ENCODE measurements at regions not wholly inside any gene's neighbourhood (a gene's known extent, or its start where the extent isn't known, plus 50 kb on each side); places are given as distances from the start of the nearest gene placed in this dataset.

DNA sequence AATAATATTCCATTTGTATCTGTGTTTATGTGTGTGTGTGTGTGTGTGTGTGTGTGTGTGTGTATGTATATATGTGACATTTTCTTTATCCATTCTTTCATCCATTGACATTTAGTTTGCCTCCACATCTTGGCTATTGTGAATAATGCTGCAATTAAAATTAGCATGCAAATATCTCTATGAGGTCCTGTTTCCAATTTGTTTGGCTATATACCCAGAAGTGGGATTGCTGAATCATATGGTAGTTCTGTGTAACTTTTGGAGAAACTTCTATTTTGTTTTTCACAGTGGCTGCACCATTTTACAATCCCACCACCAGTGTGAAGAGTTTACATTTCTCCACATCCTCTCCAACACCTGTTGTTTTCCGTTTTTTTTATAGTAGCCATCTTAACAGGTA is 53.1 kb downstream of the CH25H start:
- in situ Hi-C loops (cut with HindIII; ENCODE audit: low sequenced_read_pairs): no loop called here

DNA sequence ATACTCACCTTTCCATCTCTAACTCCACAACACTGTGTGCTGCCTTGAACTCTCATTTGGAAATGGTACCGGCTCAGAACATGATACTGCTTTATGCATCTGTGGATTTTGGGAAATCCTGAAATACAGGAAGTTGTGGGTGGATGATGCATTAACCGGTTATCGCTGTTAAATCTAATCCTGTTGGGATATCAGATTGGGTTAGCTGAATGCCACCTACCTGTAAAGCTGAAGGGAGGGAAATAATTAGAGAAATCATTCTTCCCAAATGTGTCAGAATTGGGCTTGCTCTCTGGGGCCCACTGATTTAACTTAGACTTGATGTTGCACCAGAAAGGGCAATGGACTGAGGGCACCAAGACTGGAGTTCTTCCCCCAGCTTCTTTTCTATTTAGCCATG is 54.0 kb downstream of the CH25H start:
- in situ Hi-C loops (cut with HindIII; ENCODE audit: low sequenced_read_pairs): no loop called here

DNA sequence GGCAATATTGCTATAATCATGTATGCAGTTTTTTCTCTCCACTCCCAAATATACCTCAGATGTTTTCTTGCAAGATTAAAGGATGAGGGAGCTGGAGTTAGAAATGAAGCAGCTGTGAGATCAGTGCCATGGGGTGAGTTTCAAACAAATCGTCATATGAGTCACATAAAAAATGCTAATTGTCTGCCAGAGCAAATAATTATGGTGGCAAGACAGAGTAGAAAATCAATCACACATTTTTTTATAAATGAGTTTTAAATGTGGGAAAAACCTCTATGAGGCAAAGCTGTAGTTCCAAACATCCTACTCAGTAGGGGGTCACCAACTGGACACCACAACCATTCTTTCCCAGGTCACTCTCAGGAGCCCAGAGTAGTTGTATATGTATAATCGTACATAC is 55.3 kb downstream of the CH25H start:
- in situ Hi-C loops (cut with HindIII; ENCODE audit: low sequenced_read_pairs): no loop called here

DNA sequence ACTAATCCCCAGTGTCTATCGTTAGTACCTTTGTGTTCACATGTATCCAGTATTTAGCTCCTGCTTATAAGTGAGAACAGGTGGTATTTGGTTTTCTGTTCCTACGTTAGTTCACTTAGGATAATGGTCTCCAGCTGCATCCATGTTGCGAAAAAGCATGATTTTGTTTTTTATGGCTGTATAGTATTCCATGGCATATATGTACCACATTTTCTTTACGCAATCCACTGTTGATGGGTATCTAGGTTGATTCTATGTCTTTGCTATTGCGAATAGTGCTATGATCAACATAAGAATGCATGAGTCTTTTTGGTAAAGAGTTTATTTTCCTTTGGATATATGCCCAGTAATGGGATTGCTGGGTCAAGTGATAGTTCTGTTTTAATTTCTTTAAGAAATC is 59.1 kb downstream of the CH25H start:
- in situ Hi-C loops (cut with HindIII; ENCODE audit: low sequenced_read_pairs): no loop called here

DNA sequence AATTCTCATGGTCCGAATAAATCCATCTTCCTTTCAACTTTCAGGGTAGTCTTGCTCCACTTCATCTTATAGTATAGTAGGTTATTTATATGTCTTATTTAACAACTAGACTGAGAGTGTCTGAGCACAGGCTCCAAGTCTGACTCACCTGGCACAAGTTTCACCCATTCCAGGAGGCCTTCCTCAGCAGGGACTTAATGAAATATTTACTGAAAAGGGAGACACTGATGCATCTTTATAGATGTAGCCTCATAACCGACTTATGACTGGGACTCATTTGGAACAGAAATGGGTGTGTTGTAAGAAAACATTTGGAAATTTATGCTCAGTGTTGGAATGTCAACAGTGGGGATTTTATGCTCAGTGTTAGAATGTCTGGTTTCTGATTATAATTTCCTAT is 59.9 kb downstream of the CH25H start:
- in situ Hi-C loops (cut with HindIII; ENCODE audit: low sequenced_read_pairs): no loop called here

DNA sequence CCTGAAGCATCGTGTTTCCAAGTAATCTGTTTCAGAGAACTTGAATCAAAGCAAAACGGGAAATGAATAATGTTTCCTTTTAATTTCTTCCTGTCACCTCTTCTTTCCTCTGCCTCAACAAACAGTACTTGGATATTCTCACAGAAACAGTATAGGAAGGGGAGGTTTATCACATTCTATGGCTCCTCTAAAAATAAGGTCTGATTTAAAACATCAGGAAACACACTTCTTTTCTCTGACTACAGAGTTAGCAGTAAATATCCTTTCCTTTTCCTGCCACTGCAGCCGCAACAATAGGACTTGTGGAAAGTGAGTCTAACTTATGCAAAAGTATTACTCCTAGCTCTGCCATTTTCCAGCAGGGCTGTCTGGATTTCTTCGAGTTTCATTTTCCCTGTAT is 62.3 kb downstream of the CH25H start:
- in situ Hi-C loops (cut with HindIII; ENCODE audit: low sequenced_read_pairs): no loop called here

DNA sequence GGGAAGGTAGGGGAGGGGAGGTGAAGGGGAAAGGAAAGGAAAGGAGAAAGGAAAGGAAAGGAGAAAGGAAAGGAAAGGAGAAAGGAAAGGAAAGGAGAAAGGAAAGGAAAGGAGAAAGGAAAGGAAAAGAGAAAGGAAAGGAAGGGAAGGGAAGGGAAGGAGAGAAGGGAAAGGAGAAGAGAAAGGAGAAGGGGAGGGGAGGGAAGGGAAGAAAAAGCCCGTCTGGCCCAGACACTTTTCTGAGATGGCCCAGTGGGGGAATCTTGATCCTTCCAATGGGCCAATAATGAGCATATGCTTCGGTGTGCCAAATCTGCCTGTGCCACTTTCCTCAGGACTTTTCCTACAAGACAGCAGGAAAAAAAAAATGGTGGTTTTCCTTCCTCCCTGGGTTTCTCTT is 64.5 kb downstream of the CH25H start:
- in situ Hi-C loops (cut with HindIII; ENCODE audit: low sequenced_read_pairs): no loop called here

DNA sequence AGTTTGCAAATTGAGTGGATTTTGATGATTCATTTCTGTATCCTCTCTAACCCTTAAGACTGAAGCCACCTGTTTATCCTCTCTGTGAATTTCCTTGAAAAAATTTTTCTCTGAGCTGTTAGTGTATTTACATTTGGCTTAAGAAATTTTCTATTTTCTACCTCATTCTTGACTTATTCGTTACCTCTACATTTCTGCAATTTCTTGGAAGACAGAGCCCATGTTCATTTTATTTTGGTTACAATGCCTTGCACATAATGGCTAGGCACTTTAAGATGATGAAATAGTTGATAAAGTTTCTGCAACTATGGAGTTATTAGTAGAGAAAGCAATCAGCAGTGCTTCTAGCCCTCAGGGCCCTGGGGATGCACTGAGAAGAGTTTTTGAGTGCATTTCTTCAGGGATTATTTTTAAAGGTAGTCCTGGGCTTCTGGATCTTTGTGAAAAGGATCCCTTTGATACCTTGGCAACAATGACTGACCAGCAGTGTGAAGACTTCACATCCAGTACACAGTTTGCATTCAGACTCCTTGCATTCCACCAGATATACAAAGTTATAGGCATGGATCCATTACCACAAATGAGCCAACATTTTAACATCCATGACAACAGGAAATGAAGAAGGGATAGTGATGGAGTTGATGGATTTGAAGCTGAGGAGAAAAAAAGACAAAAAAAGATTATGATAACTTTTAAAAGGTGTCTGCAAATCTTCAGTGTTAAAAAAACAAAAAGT is 68.2 kb downstream of the CH25H start:
- in situ Hi-C loops (cut with HindIII; ENCODE audit: low sequenced_read_pairs): no loop called here

DNA sequence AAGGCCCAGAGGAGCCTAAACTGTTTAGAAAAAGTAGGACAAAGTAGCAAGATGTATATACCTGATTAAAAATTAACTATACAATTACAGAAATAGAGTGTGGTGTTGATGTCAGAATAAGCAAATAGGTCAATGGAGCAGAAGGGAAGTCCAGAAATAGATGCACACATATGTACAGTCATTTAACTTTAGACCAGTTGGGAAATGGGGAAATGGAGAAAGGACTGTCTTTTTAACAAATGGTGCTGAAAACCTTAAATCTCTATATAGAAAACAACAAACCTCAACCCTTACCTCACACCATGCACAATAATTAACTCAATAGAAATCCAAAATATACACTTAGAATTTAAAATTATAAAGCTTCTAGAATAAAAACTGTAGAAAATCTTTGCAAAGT is 72.2 kb downstream of the CH25H start:
- in situ Hi-C loops (cut with HindIII; ENCODE audit: low sequenced_read_pairs): no loop called here

DNA sequence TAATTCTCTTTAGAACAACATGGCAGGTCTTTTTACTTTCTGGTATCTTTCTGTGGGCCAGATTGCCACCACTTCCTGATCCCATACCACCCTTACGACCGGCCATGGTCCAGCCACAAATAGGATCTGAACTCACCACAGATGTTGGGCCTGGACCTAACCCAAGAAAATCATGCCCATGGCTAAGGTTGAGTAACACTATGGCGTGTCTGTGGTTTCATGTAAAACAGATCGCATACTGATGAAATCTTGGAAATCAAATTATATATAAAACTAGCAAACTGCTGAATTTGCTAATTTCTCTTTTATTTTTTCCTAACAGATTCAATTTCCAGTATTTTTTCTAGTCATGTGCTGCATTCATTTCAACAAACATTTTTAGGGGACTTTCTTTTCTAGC is 77.2 kb downstream of the CH25H start:
- in situ Hi-C loops (cut with HindIII; ENCODE audit: low sequenced_read_pairs): no loop called here

DNA sequence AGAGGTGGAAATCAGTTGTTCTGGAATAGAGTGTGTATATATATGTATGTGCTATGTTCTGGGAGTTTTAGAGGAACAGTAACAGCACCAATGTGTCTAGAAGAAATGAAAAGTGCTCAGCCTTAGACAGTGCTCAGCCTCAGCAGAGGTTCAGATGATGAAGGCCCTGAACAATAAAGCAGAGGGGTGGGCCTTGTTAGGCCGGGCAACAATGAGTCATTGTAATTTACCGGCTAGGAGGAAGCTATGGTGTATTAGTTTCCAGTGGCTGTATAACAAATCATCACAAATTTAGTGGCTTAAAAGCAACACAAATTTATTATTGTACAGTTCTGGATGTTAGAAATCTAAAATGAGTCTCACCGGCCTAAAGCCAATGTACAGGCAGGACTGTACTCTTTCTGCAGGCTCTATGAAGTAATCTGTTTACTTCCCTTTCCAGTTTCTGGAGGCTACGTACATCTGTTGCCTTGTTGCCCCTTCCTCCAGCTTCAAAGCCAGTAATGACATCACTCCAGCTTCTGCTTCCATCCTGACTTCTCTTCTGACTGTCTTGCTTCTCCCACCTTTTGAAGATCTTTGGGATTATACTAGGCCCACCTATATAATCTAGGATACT is 84.6 kb downstream of the CH25H start:
- in situ Hi-C loops (cut with HindIII; ENCODE audit: low sequenced_read_pairs): no loop called here

DNA sequence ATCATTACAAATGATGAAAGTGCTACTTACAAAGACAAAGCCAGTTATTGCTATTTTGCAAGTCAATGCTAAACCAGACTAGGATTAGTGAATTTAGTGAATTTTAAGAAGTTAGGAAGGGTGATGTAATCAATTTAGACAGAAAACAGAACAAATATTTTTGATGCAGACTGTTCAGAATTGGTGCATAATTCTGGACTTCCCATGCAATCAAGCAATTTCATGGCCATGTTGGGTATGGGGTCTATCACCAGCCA is 85.4 kb downstream of the CH25H start:
- in situ Hi-C loops (cut with HindIII; ENCODE audit: low sequenced_read_pairs): no loop called here

DNA sequence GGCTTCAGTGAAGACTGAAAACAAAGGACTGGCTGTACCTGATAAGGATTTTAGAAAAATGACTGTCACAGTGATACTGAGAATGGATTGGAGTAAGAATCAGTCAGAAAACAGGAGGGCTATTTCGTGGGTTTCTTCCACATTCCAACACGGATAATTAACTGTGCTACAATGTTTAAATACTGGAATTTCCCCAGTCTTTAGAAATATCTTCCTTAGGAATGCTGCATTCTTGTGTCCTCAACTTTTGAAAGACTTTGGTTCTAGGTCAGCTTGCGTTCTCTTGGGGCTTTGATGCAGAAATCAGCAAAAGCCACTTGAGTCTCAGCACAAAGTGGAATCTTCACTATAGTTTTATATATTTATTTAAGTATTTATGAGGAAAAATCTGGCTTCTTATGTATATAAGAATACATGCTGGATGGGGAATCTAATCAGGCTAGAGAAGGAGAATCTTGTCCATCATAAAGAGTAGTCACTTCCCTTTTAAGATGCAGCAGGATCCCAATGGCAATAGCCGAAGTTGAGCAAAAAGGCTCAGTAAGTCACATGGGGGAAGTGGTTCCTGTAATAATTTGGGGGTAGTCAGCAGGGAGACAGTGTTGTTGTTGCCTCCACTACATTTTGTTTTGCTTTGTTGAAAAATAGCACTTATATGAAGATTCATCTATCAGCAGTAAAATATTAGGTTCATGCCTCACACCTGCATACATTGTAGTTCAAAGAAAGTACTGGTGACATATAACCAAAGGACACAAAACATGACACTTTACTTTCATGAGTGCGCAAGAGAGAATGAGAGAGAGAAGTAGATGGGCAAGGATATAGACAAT is 86.0 kb downstream of the CH25H start:
- in situ Hi-C loops (cut with HindIII; ENCODE audit: low sequenced_read_pairs): no loop called here

DNA sequence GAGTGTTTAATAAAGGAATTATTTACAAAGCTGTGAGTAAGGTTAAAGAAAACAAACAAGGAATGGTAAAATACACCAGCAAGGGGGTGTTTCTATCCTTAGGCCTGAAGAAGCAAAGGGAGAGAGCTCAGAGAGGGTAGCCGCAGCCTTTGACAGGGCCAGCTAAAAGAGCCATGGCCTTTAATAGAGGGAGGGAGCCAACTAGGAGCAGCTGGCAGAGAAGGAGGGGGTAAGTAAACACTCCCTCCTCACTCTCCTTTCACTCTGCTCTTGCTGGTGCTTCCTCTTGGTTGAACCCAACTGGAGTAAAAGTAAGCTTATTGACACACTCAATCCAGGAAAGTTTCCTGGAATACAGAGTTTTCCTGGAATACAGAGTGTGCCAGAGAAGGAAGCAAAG is 87.5 kb downstream of the CH25H start:
- in situ Hi-C loops (cut with HindIII; ENCODE audit: low sequenced_read_pairs): no loop called here

DNA sequence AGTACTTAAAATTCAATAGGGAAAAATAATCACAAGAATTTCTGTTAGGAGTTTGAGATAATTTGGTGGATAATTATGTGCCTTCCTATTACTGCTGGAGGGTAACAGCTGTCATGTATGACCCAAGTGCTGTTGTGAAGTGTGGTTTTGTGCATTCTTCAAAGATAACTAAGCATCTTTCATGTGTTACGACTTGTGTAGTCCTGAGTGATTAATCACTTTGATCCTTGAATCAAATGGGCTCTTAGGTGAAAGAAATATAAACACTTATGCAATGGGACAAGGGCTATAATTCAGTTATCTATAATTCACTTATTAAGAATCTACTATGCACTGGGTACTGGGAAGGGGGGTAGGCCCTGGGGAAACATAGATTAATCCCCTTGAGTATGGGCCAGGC is 89.0 kb downstream of the CH25H start:
- in situ Hi-C loops (cut with HindIII; ENCODE audit: low sequenced_read_pairs): no loop called here

DNA sequence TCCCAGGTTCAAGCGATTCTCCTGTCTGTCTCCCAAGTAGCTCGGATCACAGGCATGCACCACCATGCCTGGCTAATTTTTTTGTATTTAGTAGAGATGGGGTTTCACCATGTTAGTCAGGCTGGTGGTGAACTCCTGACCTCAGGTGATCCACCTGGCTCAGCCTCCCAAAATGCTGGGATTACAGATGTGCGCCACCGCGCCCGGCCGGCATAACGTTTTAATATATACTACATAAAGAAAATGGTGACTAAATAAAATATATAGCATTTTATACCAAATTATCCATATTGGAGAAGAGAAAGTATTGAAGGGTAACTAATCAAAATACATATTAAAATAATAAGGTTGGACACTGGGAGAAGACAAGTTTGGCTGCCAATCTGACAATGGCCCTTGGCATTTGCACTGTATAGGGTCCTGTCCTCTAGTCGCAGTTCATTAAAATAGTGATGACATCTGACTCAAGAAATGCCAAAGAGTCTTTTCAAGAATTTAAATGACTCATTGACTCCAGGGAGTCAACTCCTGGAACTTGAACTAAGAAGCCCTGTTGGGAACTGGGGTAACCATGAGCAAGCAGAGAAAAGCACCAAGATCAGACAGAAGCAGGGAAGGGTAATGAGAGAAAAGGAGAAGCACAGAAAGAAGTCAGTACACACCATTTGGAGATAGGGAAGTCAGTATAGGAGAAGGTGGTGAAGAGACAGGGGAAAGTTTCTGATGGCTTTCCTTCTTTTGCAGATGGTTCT is 91.1 kb downstream of the CH25H start:
- in situ Hi-C loops (cut with HindIII; ENCODE audit: low sequenced_read_pairs): no loop called here

DNA sequence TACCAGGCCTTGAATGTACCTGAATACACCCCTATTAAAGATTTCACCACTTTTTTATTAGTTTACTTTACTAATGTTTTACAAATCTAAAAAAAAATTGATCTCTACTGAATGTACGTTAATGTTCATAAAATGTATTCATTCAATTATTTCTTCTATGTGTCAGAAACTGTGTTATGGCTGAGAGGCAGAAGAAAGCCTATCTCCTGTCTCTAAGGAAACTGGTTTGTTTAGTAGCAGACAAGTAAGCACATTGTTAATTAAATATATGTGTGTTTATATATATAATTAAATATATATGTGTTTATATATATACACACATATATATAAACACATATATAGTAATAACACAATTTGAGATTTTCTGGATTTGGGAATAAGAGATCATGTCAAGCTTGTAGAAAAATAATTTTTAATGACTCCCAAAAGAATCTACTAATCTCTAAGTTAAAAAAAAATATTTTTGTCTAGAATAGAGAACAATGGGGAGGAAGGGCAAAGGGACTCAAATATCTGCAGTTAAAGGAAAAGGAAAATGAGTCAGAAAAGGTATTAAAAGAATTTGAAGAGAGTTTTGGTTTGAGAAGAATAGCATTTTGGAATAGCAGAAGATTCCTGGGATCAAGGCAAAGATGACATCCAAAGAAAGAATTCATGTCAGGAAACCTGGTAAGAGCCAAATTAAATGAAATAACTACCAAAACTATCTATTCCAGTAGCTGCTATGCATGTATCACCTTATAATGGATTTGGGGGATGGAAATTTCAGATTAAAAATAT is 92.1 kb downstream of the CH25H start:
- in situ Hi-C loops (cut with HindIII; ENCODE audit: low sequenced_read_pairs): no loop called here

DNA sequence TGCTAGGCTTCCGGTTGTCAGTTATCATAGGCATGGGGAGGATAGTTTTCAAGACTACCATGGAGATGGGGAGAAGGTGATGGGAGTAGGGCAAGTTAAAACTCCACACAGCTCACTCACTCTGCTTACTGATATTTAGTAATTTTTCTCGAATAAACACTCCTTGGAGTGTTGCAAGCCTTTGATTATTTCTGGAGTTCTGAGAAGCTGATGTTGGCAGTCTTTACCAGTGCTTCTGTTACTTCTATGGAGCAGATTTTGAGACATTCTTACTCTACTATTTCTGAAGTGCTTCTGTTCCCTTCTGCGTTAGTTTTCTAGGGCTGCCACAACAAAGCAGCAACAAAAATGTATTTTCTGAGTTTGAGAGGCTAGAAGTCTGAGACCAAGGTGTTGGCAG is 104.4 kb downstream of the CH25H start:
- in situ Hi-C loops (cut with HindIII; ENCODE audit: low sequenced_read_pairs): no loop called here

DNA sequence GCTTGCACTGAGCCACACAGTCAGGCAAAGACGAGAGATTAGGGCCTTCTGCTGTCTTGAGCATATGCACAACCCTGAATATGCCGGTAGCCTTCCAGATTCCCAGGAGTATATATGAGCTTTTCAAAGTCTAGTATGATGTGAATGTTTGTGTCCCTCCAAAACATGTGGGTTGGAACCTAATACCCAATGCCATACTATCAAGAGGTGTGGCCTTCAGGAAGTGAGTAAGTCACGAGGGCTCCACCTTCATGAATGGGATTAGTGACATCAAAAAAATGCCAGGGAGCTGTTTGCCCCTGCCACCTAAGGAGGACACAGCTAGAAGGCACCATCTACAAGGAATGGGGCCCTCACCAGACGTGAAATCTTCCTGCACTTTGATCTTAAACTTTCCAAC is 105.2 kb downstream of the CH25H start:
- in situ Hi-C loops (cut with HindIII; ENCODE audit: low sequenced_read_pairs): no loop called here

DNA sequence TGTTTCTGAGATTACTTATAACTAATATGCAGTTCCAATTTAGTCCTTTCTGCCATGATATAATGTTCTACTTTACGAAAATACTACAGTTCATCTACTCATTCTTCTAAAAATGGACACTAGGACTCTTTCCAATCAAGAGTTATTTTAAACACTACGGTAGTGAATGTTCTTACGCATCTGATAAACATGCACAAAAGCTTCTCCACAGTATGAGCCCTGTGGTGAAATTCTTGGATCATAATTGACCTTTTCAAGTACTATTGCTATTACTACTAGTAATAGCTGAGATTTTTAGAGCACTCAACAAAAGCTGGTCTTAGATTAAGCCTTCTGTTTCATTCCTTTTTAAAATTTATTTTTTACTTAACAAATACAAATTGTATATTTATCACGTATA is 106.4 kb downstream of the CH25H start:
- in situ Hi-C loops (cut with HindIII; ENCODE audit: low sequenced_read_pairs): no loop called here

DNA sequence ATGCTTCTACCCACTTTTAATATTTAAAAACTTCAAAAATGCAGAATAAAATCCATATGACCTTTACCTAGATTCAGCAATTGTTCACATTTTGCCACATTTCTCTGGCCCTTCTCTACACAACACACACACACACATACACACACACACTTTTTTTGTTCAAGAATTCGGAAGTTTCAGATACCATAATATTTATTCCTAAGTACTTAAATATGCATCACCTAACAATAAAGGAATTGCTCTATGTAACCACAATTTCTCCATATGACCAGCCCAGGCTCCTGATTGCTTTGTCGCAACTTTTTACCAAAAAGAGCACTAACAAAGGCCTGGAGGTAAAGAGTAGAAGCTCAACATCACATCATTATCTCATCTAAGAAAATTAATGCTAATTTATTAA is 106.6 kb downstream of the FAS start:
- in situ Hi-C loops (cut with HindIII; ENCODE audit: low sequenced_read_pairs): no loop called here
